IMR-90 (cell line): ENCODE measurements at regions not wholly inside any gene's neighbourhood (a gene's known extent, or its start where the extent isn't known, plus 50 kb on each side); places are given as distances from the start of the nearest gene placed in this dataset.

Source experiments
- ATAC-seq: fragments of 200-7000 bp; cut with Tn5 transposase; 2 replicates; pipeline ENCODE4 v1.9.1; 2020; ENCODE audit warnings: low read depth, mild to moderate bottlenecking, moderate library complexity
- BruUV-seq: library from RNA; stranded (reverse); fragments of 400-500 nt; replicated peaks from 2 replicates; lab custom pipeline; 2021; lab: Mats Ljungman, UMichigan
- CTCF ChIA-PET: fragments of 300-600 bp; formaldehyde crosslinking; extraction: SDS; loops from one replicate; lab custom pipeline; 2021; ENCODE audit warnings: antibody characterized with exemption; lab: Yijun Ruan, JAX
- POLR2A ChIA-PET: fragments of 300-600 bp; sonication (Branson Sonifier 250); formaldehyde crosslinking; loops from one replicate; lab custom pipeline; 2022; ENCODE audit warnings: antibody characterized with exemption; ENCODE audit not compliant: unreplicated experiment; lab: Charles Lee
- DNase-seq: peaks from one replicate; pipeline ENCODE4 v3.0.0; 2013
- H2AFZ ChIP-seq: replicated peaks from 2 replicates; pipeline ENCODE3; 2013; ENCODE audit warnings: low read length, mild to moderate bottlenecking; ENCODE audit not compliant: poor library complexity
- H2AK5ac ChIP-seq: 2 replicates; pipeline ENCODE4 v1.6.1; 2013; ENCODE audit warnings: low read depth, low read length, inconsistent platforms
- H2AK9ac ChIP-seq: replicated peaks from 2 replicates; pipeline ENCODE3; 2013; ENCODE audit warnings: mild to moderate bottlenecking, low read depth, low read length, moderate library complexity; ENCODE audit not compliant: poor library complexity
- H2BK120ac ChIP-seq: 2 replicates; pipeline ENCODE4 v1.6.1; 2013; ENCODE audit warnings: low read depth, low read length, inconsistent platforms
- H2BK15ac ChIP-seq: 3 replicates; pipeline ENCODE4 v1.6.1; 2013; ENCODE audit warnings: low read depth, low read length, inconsistent platforms
- H2BK20ac ChIP-seq: 2 replicates; pipeline ENCODE4 v1.6.1; 2013; ENCODE audit warnings: low read depth, mild to moderate bottlenecking, inconsistent platforms, low read length, moderate library complexity
- H2BK5ac ChIP-seq: 2 replicates; pipeline ENCODE4 v1.6.1; 2013; ENCODE audit warnings: mild to moderate bottlenecking, low read depth, low read length, inconsistent platforms; ENCODE audit not compliant: poor library complexity, severe bottlenecking
- H3K14ac ChIP-seq: replicated peaks from 2 replicates; pipeline ENCODE4 v1.6.1; 2013; ENCODE audit warnings: low read depth, low read length, inconsistent platforms
- H3K18ac ChIP-seq: 2 replicates; pipeline ENCODE4 v1.6.1; 2013; ENCODE audit warnings: low read depth, low read length, control low read depth
- H3K23ac ChIP-seq: 2 replicates; pipeline ENCODE4 v1.6.1; 2013; ENCODE audit warnings: low read depth, low read length, inconsistent platforms
- H3K27ac ChIP-seq: 2 replicates; pipeline ENCODE4 v1.5.1; 2013; ENCODE audit warnings: mild to moderate bottlenecking, control low read depth, low read length; ENCODE audit not compliant: insufficient read depth
- H3K27me3 ChIP-seq: 2 replicates; pipeline ENCODE4 v1.6.1; 2013; ENCODE audit warnings: low read length; ENCODE audit not compliant: control insufficient read depth, insufficient read depth
- H3K36me3 ChIP-seq: 2 replicates; pipeline ENCODE4 v1.6.1; 2013; ENCODE audit warnings: low read length, mixed read lengths; ENCODE audit not compliant: control insufficient read depth, insufficient read depth
- H3K4ac ChIP-seq: 2 replicates; pipeline ENCODE4 v1.6.1; 2013; ENCODE audit warnings: low read depth, low read length, inconsistent platforms
- H3K4me1 ChIP-seq: 2 replicates; pipeline ENCODE4 v1.6.1; 2013; ENCODE audit warnings: low read length, mixed read lengths; ENCODE audit not compliant: control insufficient read depth, insufficient read depth
- H3K4me2 ChIP-seq: 2 replicates; pipeline ENCODE4 v1.6.1; 2013; ENCODE audit warnings: low read depth, mild to moderate bottlenecking, control low read depth, low read length, moderate library complexity
- H3K4me3 ChIP-seq: 2 replicates; pipeline ENCODE4 v1.5.1; 2013; ENCODE audit warnings: low read depth, mild to moderate bottlenecking, control low read depth, low read length, moderate library complexity; ENCODE audit not compliant: insufficient read depth
- H3K56ac ChIP-seq: 2 replicates; pipeline ENCODE4 v1.6.1; 2013; ENCODE audit warnings: low read length, inconsistent platforms; ENCODE audit not compliant: insufficient read depth; ENCODE audit errors: extremely low read depth
- H3K79me1 ChIP-seq, 2 experiments: 2 replicates each; pipeline ENCODE4 v1.6.1; 2013; ENCODE audit warnings: low read length in 2 of 2, inconsistent platforms in 1 of 2, low read depth in 1 of 2
- H3K9ac ChIP-seq: 2 replicates; pipeline ENCODE4 v1.6.1; 2013; ENCODE audit warnings: low read depth, low read length, control low read depth
- H3K9me1 ChIP-seq: 2 replicates; pipeline ENCODE4 v1.6.1; 2013; ENCODE audit warnings: low read length, inconsistent platforms; ENCODE audit not compliant: insufficient read depth
- H3K9me3 ChIP-seq: 2 replicates; pipeline ENCODE4 v1.6.1; 2013; ENCODE audit warnings: low read length; ENCODE audit not compliant: control insufficient read depth, insufficient read depth
- H4K20me1 ChIP-seq: 2 replicates; pipeline ENCODE4 v1.6.1; 2013; ENCODE audit warnings: low read length, inconsistent platforms; ENCODE audit not compliant: insufficient read depth
- H4K5ac ChIP-seq: 2 replicates; pipeline ENCODE4 v1.6.1; 2013; ENCODE audit warnings: mild to moderate bottlenecking, low read depth, low read length, control low read depth
- H4K8ac ChIP-seq, 2 experiments: 2 replicates each; pipeline ENCODE4 v1.6.1; 2013; ENCODE audit warnings: low read depth in 2 of 2, low read length in 2 of 2, control low read depth in 1 of 2, inconsistent platforms in 1 of 2
- H4K91ac ChIP-seq: 2 replicates; pipeline ENCODE4 v1.6.1; 2013; ENCODE audit warnings: low read depth, low read length, inconsistent platforms; ENCODE audit not compliant: insufficient read depth
- CEBPB ChIP-seq: IDR thresholded peaks from 2 replicates; pipeline ENCODE4 v1.6.1; 2012; ENCODE audit warnings: low read depth, low read length, improper control_type of control experiment
- CHD1 ChIP-seq: IDR thresholded peaks from 2 replicates; pipeline ENCODE4 v1.6.1; 2012; ENCODE audit warnings: low read depth, low read length, improper control_type of control experiment
- FOS ChIP-seq: fragments of 150-350 bp; IDR thresholded peaks from 2 replicates; pipeline ENCODE4 v1.6.1; 2016; ENCODE audit warnings: low read depth, low read length
- MXI1 ChIP-seq: IDR thresholded peaks from 2 replicates; pipeline ENCODE4 v1.6.1; 2012; ENCODE audit warnings: low read depth, mild to moderate bottlenecking, low read length, moderate library complexity, borderline replicate concordance
- RAD21 ChIP-seq: IDR thresholded peaks from 2 replicates; pipeline ENCODE4 v1.6.1; 2012; ENCODE audit warnings: low read length, improper control_type of control experiment
- RCOR1 ChIP-seq: IDR thresholded peaks from 2 replicates; pipeline ENCODE4 v1.6.1; 2012; ENCODE audit warnings: mild to moderate bottlenecking, low read length, improper control_type of control experiment; ENCODE audit not compliant: insufficient replicate concordance
- RFX5 ChIP-seq: IDR thresholded peaks from 2 replicates; pipeline ENCODE4 v1.8.0; 2012; ENCODE audit warnings: low read depth, mild to moderate bottlenecking, low read length, moderate library complexity
- SMC3 ChIP-seq: fragments of 150-350 bp; IDR thresholded peaks from 2 replicates; pipeline ENCODE4 v1.6.1; 2016; ENCODE audit warnings: low read depth, mild to moderate bottlenecking, antibody characterized with exemption, low read length, moderate library complexity
- WGBS, 2 experiments: methylation state at CpG; one replicate each; pipeline versions ENCODE4 v1.1.5 to v1.1.7; 2013; ENCODE audit warnings: missing lambda C conversion rate in 2 of 2; ENCODE audit not compliant: insufficient read length in 1 of 2; ENCODE audit errors: extremely low coverage in 2 of 2; 5-methylcytosine and 5-hydroxymethylcytosine counted together
- dilution Hi-C: fragments of 300-500 bp; cut with HindIII; formaldehyde crosslinking; loops from one replicate; pipeline ENCODE4 v1.14.3; 2018; ENCODE audit warnings: low sequenced_read_pairs; ENCODE audit not compliant: unreplicated experiment
- in situ Hi-C: fragments of 300-500 bp; cut with MboI; formaldehyde crosslinking; loops from 3 replicates; pipeline ENCODE4 v1.14.3; 2019; ENCODE audit warnings: low sequenced_read_pairs, inconsistent platforms, mixed read lengths
- intact Hi-C: fragments of 100-400 bp; cut with micrococcal nuclease; formaldehyde crosslinking; loops from 2 replicates; pipeline ENCODE4 v1.10.0; 2022
- TF ChIP-seq, protein P1 (sequence below): fragments of 150-350 bp; IDR thresholded peaks from 2 replicates; pipeline ENCODE4 v1.6.1; 2017; ENCODE audit warnings: mild to moderate bottlenecking, antibody characterized with exemption, low read length, low read depth

DNA sequence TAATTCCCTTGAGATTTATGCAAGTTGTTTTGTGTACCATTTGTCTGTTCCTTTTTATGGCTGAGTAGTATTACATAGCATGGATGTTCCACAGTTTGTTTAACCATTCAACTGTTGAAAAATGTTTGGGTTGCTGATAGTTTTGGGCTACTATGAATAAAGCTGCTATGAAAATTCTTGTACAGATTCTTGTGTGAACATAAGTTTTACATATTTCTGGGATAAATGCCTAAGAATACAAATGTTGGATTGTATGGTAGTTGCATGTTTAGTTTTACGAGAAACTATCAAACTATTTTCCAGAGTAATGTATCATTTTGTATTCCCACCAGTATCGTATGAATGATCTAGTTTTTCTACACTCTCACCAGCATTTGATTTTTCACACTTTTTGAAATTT lies 407.3 kb downstream of the PLCL1 start:
- intact Hi-C loops (no loop called here), dilution Hi-C loops (no loop called here), in situ Hi-C loops (no loop called here)
- H3K4ac ChIP-seq: no peak overlapping the region
- no peak overlapping the region for H2AFZ ChIP-seq
- H3K9me3 ChIP-seq: no peaks in the 10 kb centered on the region
- H2AK9ac ChIP-seq: no peak overlapping the region
- no peaks in the 10 kb centered on the region for H3K36me3 ChIP-seq
- H3K4me1 ChIP-seq: no peaks in the 10 kb centered on the region
- no peak overlapping the region for H3K4me3 ChIP-seq
- H2BK15ac ChIP-seq: no peak overlapping the region
- H2AK5ac ChIP-seq: no peak overlapping the region
- H4K5ac ChIP-seq: no peak overlapping the region
- TF ChIP-seq, protein P1, sequence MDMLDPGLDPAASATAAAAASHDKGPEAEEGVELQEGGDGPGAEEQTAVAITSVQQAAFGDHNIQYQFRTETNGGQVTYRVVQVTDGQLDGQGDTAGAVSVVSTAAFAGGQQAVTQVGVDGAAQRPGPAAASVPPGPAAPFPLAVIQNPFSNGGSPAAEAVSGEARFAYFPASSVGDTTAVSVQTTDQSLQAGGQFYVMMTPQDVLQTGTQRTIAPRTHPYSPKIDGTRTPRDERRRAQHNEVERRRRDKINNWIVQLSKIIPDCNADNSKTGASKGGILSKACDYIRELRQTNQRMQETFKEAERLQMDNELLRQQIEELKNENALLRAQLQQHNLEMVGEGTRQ: no peak
- no peak for TF ChIP-seq RAD21
- TF ChIP-seq RCOR1: no peak
- TF ChIP-seq CEBPB: no peak
- no peak for TF ChIP-seq MXI1
- TF ChIP-seq FOS: no peak
- TF ChIP-seq SMC3: no peak
- TF ChIP-seq CHD1: no peak
- TF ChIP-seq RFX5: no peak
- WGBS, 2 experiments: no CpG with 5 or more reads among the region's 2 CpGs
- no peak overlapping the region for H3K23ac ChIP-seq
- H3K4me2 ChIP-seq: no peak overlapping the region
- H4K91ac ChIP-seq: no peak overlapping the region
- ChIA-PET CTCF (no interaction called here), POLR2A (no interaction called here)
- no peaks in the 10 kb centered on the region for H3K79me1 ChIP-seq
- no peak overlapping the region for H3K14ac ChIP-seq
- H2BK5ac ChIP-seq: no peak overlapping the region
- DNase-seq: no peak
- ATAC-seq: no peak
- H3K18ac ChIP-seq: no peak overlapping the region
- H4K8ac ChIP-seq: no peak overlapping the region
- no TSS peak for BruUV-seq
- no peaks in the 10 kb centered on the region for H4K20me1 ChIP-seq
- H3K9ac ChIP-seq: no peak overlapping the region
- H3K27ac ChIP-seq: no peak overlapping the region
- no peaks in the 10 kb centered on the region for H3K9me1 ChIP-seq
- H2BK20ac ChIP-seq: no peak overlapping the region
- no peaks in the 10 kb centered on the region for H3K27me3 ChIP-seq
- no peak overlapping the region for H3K56ac ChIP-seq
- no peak overlapping the region for H2BK120ac ChIP-seq
